ENCODE measurements at regions not wholly inside any gene's neighbourhood (a gene's known extent, or its start where the extent isn't known, plus 50 kb on each side); places are given as distances from the start of the nearest gene placed in this dataset.

DNA sequence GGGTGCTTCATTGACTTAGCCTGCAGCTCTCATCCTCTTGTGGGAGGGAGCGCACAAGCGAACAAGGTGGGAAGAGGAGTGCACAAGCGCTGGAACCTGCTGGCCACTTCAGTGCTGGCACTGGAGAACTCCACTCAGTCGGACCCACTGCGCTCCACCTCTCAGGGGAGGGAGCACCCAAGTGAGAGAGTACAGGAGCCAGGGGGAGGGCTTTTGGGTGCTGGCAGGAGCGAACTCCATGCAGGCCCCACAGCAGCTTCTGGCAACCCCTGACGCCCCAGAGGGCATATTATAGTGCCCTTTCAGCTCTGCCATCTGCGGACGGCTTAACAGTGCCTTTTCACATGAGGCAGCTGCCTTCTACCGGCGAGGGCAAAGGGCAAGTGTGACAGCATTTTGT, 774.2 kb upstream of the COX7C start:
- TF ChIP-seq, protein P1, sequence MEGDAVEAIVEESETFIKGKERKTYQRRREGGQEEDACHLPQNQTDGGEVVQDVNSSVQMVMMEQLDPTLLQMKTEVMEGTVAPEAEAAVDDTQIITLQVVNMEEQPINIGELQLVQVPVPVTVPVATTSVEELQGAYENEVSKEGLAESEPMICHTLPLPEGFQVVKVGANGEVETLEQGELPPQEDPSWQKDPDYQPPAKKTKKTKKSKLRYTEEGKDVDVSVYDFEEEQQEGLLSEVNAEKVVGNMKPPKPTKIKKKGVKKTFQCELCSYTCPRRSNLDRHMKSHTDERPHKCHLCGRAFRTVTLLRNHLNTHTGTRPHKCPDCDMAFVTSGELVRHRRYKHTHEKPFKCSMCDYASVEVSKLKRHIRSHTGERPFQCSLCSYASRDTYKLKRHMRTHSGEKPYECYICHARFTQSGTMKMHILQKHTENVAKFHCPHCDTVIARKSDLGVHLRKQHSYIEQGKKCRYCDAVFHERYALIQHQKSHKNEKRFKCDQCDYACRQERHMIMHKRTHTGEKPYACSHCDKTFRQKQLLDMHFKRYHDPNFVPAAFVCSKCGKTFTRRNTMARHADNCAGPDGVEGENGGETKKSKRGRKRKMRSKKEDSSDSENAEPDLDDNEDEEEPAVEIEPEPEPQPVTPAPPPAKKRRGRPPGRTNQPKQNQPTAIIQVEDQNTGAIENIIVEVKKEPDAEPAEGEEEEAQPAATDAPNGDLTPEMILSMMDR (conservative IDR thresholded peaks at IDR 0.05) = no peak
- no peak overlapping the region for H3K27ac ChIP-seq

DNA sequence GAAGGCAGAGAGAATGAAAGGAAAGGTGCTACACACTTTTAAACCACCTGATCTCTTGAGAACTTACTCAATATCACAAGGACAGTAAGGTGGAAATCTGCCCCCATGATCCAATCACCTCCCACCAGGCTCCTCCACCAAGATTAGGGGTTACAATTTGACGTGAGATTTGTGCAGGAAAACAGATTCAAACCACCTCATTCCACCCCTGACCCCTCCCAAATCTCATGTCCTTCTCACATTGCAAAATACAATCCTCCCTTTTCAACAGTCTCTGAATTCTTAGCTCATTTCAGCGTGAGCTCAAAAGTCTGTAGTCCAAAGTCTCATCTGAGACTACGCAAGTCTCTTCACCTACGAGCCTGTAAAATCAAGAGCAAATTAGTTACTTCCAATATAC, 768.3 kb upstream of the COX7C start:
- TF ChIP-seq, protein P1 (conservative IDR thresholded peaks at IDR 0.05) = no peak
- no peak overlapping the region for H3K27ac ChIP-seq

DNA sequence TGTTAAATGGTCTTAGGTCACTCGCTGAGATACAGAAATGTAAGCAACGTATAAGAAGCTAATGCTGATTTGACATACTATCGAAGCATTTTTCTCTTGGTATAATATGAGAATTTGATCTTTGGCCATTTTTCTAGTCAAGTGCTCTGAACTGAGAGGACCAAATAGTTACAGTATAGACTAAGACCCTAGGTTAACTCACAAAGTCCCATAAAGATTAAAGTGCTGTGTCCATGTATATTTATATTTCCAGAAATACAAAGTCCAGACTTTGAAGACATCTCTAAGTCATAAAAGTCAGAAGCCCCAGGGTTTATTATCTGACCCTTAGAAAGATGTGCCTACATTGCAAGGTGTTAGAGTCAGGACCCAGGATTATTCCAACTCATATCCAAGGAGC, 752.4 kb upstream of the COX7C start:
- TF ChIP-seq, protein P1 (conservative IDR thresholded peaks at IDR 0.05) = no peak
- no peak overlapping the region for H3K27ac ChIP-seq

DNA sequence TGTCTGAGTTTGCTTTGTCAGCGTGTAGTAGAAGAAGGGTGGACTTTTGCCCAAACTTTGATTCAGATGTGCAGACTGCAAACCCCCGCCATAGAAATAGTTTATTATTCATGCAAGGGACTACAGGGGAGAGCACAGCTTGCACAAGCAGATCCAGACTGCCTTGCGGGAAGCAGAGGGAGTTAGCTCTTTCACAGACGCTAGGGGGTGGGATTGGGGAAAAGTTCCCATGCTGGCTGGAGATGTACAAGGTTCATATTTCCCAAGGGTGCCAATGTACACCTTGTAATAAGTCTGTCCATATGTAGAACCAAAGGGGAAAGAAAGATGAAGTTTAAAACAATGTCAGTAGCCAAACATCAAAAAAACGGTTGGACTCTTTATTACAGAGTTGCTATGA, 749.7 kb upstream of the COX7C start:
- H3K27ac ChIP-seq = no peak overlapping the region
- TF ChIP-seq, protein P1 (conservative IDR thresholded peaks at IDR 0.05) = no peak

DNA sequence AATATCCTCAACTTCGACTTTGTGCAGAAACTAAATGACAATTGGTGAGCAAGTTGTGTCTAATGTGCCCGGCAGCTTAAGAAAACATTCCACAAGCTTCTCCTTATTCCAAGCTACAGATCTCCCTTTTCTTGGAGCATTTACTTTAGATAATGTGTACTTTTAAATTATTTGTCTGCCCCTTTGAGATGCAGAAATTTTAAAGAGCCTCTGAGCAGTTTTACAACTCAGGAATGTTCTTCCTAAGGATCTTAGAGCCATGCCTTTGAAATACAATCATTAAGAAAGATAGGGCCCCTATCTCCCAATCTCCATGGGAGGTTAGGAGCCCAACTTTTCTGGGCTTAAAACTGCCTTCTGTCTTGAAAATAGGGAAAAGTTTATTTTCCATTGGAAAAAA, 723.7 kb upstream of the COX7C start:
- TF ChIP-seq, protein P1 (conservative IDR thresholded peaks at IDR 0.05) = no peak
- H3K27ac ChIP-seq = no peak overlapping the region

DNA sequence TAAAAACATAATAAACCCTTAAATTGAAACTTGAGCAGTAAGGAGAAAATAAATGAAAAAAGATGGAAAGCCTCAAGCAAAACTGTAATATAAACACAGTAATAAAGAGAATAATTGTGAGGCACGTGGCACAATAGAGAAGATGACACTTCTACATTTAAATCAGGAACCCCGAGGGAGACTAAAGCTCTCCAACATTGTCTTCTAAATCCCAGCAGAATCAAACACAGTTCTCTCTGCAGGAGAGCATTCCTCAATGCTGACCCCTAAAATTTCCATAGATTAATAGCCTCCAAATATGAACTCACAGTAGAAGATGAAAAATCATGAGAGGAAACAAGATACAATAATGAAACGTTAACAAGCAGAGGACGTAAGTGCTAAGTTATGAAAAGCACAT, 721.2 kb upstream of the COX7C start:
- TF ChIP-seq, protein P1 (conservative IDR thresholded peaks at IDR 0.05) = no peak
- H3K27ac ChIP-seq = no peak overlapping the region

DNA sequence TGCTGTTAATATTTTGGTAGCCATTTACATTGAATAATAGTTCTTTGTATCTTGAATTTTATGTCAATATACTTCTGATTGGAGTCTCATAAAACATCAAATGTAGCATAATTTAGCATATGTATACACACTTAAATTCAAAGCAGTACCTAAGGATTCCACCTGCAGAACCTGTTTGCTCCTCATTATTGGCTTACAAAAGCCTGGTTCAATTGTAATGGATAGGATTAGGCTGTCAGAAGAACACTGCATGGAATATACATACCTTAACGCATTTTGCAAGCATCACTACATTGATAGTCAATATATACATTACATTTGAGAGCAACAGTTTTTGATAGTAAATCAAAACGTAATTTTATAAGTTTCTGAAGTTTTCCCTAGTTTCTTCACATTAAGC, 711.3 kb upstream of the COX7C start:
- TF ChIP-seq, protein P1 (conservative IDR thresholded peaks at IDR 0.05) = no peak

DNA sequence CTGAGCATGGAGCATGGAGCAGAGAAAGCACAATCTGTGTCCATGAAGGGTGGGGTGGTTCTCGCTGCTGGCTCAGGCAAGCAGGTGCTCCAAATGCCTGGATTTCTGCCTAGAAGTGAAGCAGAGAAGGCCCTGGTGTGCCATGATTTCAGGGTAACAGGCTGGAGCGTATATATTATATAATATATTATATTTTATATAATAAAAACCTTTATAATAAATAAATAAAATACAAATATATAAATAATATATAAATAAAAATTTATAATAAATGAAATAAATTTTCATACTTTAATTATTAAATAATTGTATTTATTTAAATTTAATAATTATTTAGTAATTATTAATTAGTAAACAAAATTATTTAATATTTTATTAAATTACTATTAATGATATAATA, 707.4 kb upstream of the COX7C start:
- TF ChIP-seq, protein P1 (conservative IDR thresholded peaks at IDR 0.05) = no peak
- no peak overlapping the region for H3K27ac ChIP-seq

More for the DNA sequence above, 711.3 kb upstream of the COX7C start:
- H3K27ac ChIP-seq = no peak overlapping the region

All from VCaP (cell line).